H9 (cell line): ENCODE measurements at regions not wholly inside any gene's neighbourhood (a gene's known extent, or its start where the extent isn't known, plus 50 kb on each side); places are given as distances from the start of the nearest gene placed in this dataset.
A peak's percentile ranks its signal among the peaks of the same experiment; 100 is the strongest.

Experiments used
- DNase-seq: peaks from one replicate; pipeline ENCODE4 v3.0.0-alpha.2; 2017
- H2AFZ ChIP-seq: one replicate; pipeline ENCODE4 v1.6.1; 2013; ENCODE audit warnings: mild to moderate bottlenecking, low read length, control low read depth, moderate library complexity
- H2AK5ac ChIP-seq: 2 replicates; pipeline ENCODE4 v1.6.1; 2013; ENCODE audit warnings: low read length, control low read depth, mixed read lengths; ENCODE audit not compliant: insufficient read length
- H2BK120ac ChIP-seq: one replicate; pipeline ENCODE4 v1.6.1; 2013; ENCODE audit warnings: low read depth, mild to moderate bottlenecking, low read length, control low read depth, inconsistent platforms; ENCODE audit not compliant: poor library complexity, severe bottlenecking
- H2BK12ac ChIP-seq: 2 replicates; pipeline ENCODE4 v1.6.1; 2013; ENCODE audit warnings: low read length, control low read depth, mixed read lengths, low read depth; ENCODE audit not compliant: insufficient read length
- H2BK15ac ChIP-seq: 2 replicates; pipeline ENCODE4 v1.6.1; 2013; ENCODE audit warnings: low read depth, low read length, control low read depth
- H2BK20ac ChIP-seq: one replicate; pipeline ENCODE4 v1.6.1; 2013; ENCODE audit warnings: low read depth, mild to moderate bottlenecking, low read length, control low read depth, inconsistent platforms; ENCODE audit not compliant: poor library complexity, severe bottlenecking
- H2BK5ac ChIP-seq: 2 replicates; pipeline ENCODE4 v1.6.1; 2013; ENCODE audit warnings: low read length, control low read depth, mixed read lengths; ENCODE audit not compliant: insufficient read length
- H3K14ac ChIP-seq: 2 replicates; pipeline ENCODE4 v1.6.1; 2013; ENCODE audit warnings: low read length, control low read depth; ENCODE audit not compliant: insufficient read depth
- H3K18ac ChIP-seq: 2 replicates; pipeline ENCODE4 v1.6.1; 2013; ENCODE audit warnings: low read depth, mild to moderate bottlenecking, mixed read lengths, low read length, control low read depth; ENCODE audit not compliant: insufficient read length
- H3K23ac ChIP-seq: 2 replicates; pipeline ENCODE4 v1.6.1; 2013; ENCODE audit warnings: low read length, control low read depth, mixed read lengths, low read depth; ENCODE audit not compliant: insufficient read length
- H3K23me2 ChIP-seq: 2 replicates; pipeline ENCODE4 v1.6.1; 2013; ENCODE audit warnings: low read depth, mild to moderate bottlenecking, mixed read lengths, low read length, control low read depth; ENCODE audit not compliant: insufficient read length, poor library complexity, severe bottlenecking
- H3K27ac ChIP-seq: 2 replicates; pipeline ENCODE4 v1.5.1; 2013; ENCODE audit warnings: low read length, control low read depth, mixed read lengths, low read depth; ENCODE audit not compliant: insufficient read length
- H3K27me3 ChIP-seq: 2 replicates; pipeline ENCODE4 v1.6.1; 2013; ENCODE audit warnings: low read length, control low read depth, inconsistent platforms; ENCODE audit not compliant: insufficient read depth
- H3K4ac ChIP-seq: 2 replicates; pipeline ENCODE4 v1.6.1; 2013; ENCODE audit warnings: low read depth, mild to moderate bottlenecking, control low read depth, inconsistent platforms, low read length, moderate library complexity
- H3K4me1 ChIP-seq: 2 replicates; pipeline ENCODE4 v1.6.1; 2013; ENCODE audit warnings: low read length, control low read depth, inconsistent platforms; ENCODE audit not compliant: insufficient read depth
- H3K4me2 ChIP-seq: 2 replicates; pipeline ENCODE4 v1.6.1; 2013; ENCODE audit warnings: low read length, control low read depth, mixed read lengths; ENCODE audit not compliant: insufficient read length, insufficient read depth
- H3K56ac ChIP-seq: 2 replicates; pipeline ENCODE4 v1.6.1; 2013; ENCODE audit warnings: low read depth, mild to moderate bottlenecking, mixed read lengths, low read length, control low read depth; ENCODE audit not compliant: insufficient read length
- H3K79me1 ChIP-seq: 2 replicates; pipeline ENCODE4 v1.6.1; 2013; ENCODE audit warnings: low read depth, mild to moderate bottlenecking, moderate library complexity, low read length, control low read depth, inconsistent platforms; ENCODE audit not compliant: insufficient read depth, poor library complexity, severe bottlenecking
- H3K79me2 ChIP-seq: 2 replicates; pipeline ENCODE4 v1.6.1; 2013; ENCODE audit warnings: low read length, control low read depth, inconsistent platforms; ENCODE audit not compliant: insufficient read depth
- H3K9ac ChIP-seq: 2 replicates; pipeline ENCODE4 v1.6.1; 2013; ENCODE audit warnings: low read length, control low read depth, mixed read lengths; ENCODE audit not compliant: insufficient read length; ENCODE audit errors: extremely low read depth
- H3K9me3 ChIP-seq: one replicate; pipeline ENCODE4 v1.6.1; 2013; ENCODE audit warnings: low read depth, low read length, inconsistent platforms; ENCODE audit not compliant: control insufficient read depth
- H3T11ph ChIP-seq: one replicate; pipeline ENCODE4 v1.6.1; 2013; ENCODE audit warnings: mild to moderate bottlenecking, low read length, control low read depth, inconsistent platforms
- H4K20me1 ChIP-seq: one replicate; pipeline ENCODE4 v1.6.1; 2013; ENCODE audit not compliant: control insufficient read depth, insufficient read length, insufficient read depth
- H4K5ac ChIP-seq: 2 replicates; pipeline ENCODE4 v1.6.1; 2013; ENCODE audit warnings: low read depth, mild to moderate bottlenecking, mixed read lengths, low read length, control low read depth; ENCODE audit not compliant: insufficient read length
- H4K8ac ChIP-seq: replicated peaks from 2 replicates; pipeline ENCODE4 v1.6.1; 2013; ENCODE audit warnings: low read length, control low read depth, mixed read lengths, low read depth; ENCODE audit not compliant: insufficient read length
- H4K91ac ChIP-seq: 2 replicates; pipeline ENCODE4 v1.6.1; 2013; ENCODE audit warnings: low read depth, mild to moderate bottlenecking, moderate library complexity, mixed read lengths, low read length, control low read depth; ENCODE audit not compliant: insufficient read length
- H3K27ac Mint-ChIP-seq, 3 experiments: 2 replicates in 2 of 3; 3 replicates in 1 of 3; pipeline ENCODE4 v1.8.0; 2020 to 2021; ENCODE audit warnings: mixed read lengths in 3 of 3, mild to moderate bottlenecking in 1 of 3, moderate library complexity in 1 of 3
- H3K27me3 Mint-ChIP-seq: 2 replicates; pipeline ENCODE4 v1.8.0; 2021; ENCODE audit warnings: low read depth, mild to moderate bottlenecking, moderate library complexity, mixed read lengths
- H3K36me3 Mint-ChIP-seq, 3 experiments: 2 replicates in 2 of 3; 3 replicates in 1 of 3; pipeline ENCODE4 v1.8.0; 2020 to 2021; ENCODE audit warnings: low read depth in 3 of 3, mixed read lengths in 3 of 3; ENCODE audit not compliant: insufficient read depth in 1 of 3
- H3K4me1 Mint-ChIP-seq, 2 experiments: 2 replicates each; pipeline ENCODE4 v1.8.0; 2020; ENCODE audit warnings: mixed read lengths in 2 of 2
- H3K4me3 Mint-ChIP-seq, 2 experiments: 2 replicates in 1 of 2; 3 replicates in 1 of 2; pipeline ENCODE4 v1.8.0; 2020 to 2021; ENCODE audit warnings: mild to moderate bottlenecking in 2 of 2, mixed read lengths in 2 of 2, moderate library complexity in 1 of 2
- H3K9me3 Mint-ChIP-seq, 2 experiments: 2 replicates in 1 of 2; 3 replicates in 1 of 2; pipeline ENCODE4 v1.8.0; 2020; ENCODE audit warnings: mild to moderate bottlenecking in 2 of 2, mixed read lengths in 2 of 2, moderate library complexity in 1 of 2
- CTCF ChIP-seq: fragments of 200-600 bp; sonication (generic); conservative IDR thresholded peaks from 3 replicates; pipeline ENCODE4 v1.8.0; 2021; ENCODE audit warnings: antibody characterized with exemption, mild to moderate bottlenecking
- WGBS: extraction: QIAGEN DNeasy Blood & Tissue Kit; methylation state at CpG from one replicate; pipeline ENCODE4 v1.1.7; 2013; ENCODE audit warnings: missing lambda C conversion rate, low lambda C conversion rate, mixed read lengths; ENCODE audit not compliant: insufficient read length; ENCODE audit errors: extremely low coverage; 5-methylcytosine and 5-hydroxymethylcytosine counted together

GRCh38 chr5:141760753-141761152, 78.7 kb upstream of the ARAP3 start:
- no peak overlapping the region for H2BK15ac ChIP-seq
- no peak overlapping the region for H3K18ac ChIP-seq
- H3K4me2 ChIP-seq: no peak overlapping the region
- no peaks in the 10 kb centered on the region for H3K23me2 ChIP-seq
- H2AFZ ChIP-seq: no peak overlapping the region
- H3K79me1 ChIP-seq: no peaks in the 10 kb centered on the region
- no peak overlapping the region for H2BK12ac ChIP-seq
- H3K4me1 ChIP-seq: peaks cover 13% of the 10 kb centered on the region; the same call in 1 of the 2 replicates
- no peaks in the 10 kb centered on the region for H3K9me3 ChIP-seq
- H2BK20ac ChIP-seq: no peak overlapping the region
- Mint-ChIP-seq H3K36me3 (no peaks in the 10 kb centered on the region), H3K4me3 (no peak overlapping the region), H3K27ac (peak overlapping the region in 1 of 3 experiments; percentile 90; a peak in 1 of 7 replicates), H3K27me3 (peaks cover 25% of the 10 kb centered on the region), H3K9me3 (no peaks in the 10 kb centered on the region), H3K4me1 (peaks cover 40 to 63% of the 10 kb centered on the region in 2 experiments)
- H3T11ph ChIP-seq: no peak overlapping the region
- no peaks in the 10 kb centered on the region for H3K27me3 ChIP-seq
- no peak overlapping the region for H3K23ac ChIP-seq
- no peak overlapping the region for H2BK120ac ChIP-seq
- no peak overlapping the region for H3K4ac ChIP-seq
- H4K20me1 ChIP-seq: no peaks in the 10 kb centered on the region
- no peak for TF ChIP-seq CTCF
- no peak overlapping the region for H3K14ac ChIP-seq
- no peak for DNase-seq
- no peak overlapping the region for H2AK5ac ChIP-seq
- H4K5ac ChIP-seq: no peak overlapping the region
- no peak overlapping the region for H3K9ac ChIP-seq
- H4K8ac ChIP-seq: no peak overlapping the region
- H3K56ac ChIP-seq: no peak overlapping the region
- no peak overlapping the region for H2BK5ac ChIP-seq
- WGBS: no CpG with 5 or more reads among the region's 10 CpGs
- no peaks in the 10 kb centered on the region for H3K79me2 ChIP-seq
- no peak overlapping the region for H3K27ac ChIP-seq
- H4K91ac ChIP-seq: no peak overlapping the region
